SIG-M5 treated with dmso at 0.1 percent for 504 hours (cell line): ENCODE measurements at regions not wholly inside any gene's neighbourhood (a gene's known extent, or its start where the extent isn't known, plus 50 kb on each side); places are given as distances from the start of the nearest gene placed in this dataset.

Experiments used
- DNase-seq: peaks from one replicate; lab custom pipeline; 2025; ENCODE audit not compliant: unreplicated experiment; lab: John Stamatoyannopoulos, UW

DNA sequence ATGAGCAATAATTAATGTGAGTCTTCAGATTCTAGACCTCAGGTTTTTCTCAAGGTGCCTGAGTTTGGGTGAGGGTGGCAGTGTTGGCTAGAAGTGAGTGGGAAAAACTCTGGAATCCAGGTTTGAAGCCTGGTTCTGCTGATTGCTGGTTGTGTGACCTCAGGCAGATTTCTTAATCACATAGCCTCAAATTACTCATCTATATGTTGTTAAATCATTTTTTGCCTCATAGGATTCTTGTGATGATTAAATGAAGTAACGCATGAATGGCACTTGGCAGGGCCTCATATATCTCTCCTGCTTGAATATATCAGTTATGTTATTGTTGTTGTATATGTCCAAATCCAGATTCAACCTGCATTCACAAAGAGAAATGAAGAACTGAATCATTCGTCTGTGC is 60.5 kb downstream of the NR2F2 start:
- DNase-seq = no peak

DNA sequence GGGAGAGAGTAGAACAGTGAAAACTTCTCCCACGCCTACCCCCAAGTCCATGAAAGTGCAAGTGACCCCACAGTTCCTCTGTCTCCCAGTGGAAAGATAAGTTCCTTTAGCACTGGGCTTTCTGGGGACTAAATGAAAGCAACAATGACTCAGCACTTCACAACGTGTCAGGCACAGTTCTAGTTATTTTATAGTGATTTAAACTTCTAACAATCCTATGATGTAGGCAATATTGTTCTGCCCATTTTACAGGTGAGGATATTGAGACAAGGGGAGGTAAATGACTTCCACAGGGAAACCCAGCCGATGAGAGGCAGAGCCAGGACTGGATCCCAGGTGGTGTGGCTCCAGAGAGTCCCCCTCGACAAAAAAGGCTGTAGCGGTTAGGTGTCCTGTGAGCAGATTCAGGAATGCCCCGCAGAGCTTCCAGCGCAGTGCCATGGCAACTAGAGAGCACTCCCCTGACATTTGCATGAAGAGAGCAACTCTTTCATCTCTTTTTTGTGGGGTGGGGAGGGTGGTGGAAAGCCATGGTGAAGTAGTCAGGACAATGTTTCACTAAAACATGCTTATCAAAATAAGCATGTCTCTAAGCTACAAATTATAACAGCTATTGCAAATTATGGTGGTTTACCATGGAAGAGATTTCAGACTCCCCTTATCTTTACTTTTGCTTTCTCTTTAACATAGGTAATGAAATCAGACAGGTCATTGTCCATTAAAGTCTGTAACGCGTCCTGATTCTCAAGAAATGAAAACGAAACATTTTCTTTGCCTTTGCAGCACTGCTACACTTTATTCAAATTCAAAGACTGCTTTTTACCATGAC is 62.1 kb downstream of the NR2F2 start:
- DNase-seq = no peak

DNA sequence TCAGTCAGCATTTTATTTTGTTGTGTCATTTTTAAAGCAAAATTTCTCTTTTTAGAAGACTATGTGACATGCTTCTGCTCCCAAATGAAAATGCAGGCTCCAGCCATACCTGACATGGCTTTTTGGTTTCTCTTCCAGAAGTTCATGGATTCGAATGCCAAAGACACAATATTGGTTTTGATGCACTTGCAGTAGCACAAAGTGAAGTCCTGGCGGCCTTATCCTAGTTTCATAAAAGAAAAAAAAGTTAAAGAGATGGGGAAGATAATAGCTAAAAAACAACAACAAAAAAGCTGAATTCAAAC is 62.7 kb downstream of the NR2F2 start:
- no peak for DNase-seq

DNA sequence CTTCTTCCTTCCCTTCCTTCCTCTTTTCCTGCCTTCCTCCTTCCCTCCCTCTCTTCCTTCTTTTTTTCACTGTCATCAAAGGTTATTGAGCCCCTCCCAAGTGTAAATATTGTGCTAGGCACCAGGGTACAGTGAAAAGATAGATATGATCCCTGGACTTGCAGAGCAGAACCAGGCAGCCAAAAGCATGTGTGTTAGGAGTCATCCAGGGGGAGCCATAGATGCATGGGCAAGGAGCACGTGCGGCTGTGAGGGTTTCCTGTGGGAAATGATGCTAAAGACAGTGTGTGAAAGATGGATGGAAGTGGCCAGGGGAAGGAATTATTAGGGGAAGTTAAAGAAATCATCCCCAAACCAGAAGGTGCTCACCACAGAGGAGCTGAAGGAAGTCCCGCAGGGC is 65.2 kb downstream of the NR2F2 start:
- DNase-seq = no peak

DNA sequence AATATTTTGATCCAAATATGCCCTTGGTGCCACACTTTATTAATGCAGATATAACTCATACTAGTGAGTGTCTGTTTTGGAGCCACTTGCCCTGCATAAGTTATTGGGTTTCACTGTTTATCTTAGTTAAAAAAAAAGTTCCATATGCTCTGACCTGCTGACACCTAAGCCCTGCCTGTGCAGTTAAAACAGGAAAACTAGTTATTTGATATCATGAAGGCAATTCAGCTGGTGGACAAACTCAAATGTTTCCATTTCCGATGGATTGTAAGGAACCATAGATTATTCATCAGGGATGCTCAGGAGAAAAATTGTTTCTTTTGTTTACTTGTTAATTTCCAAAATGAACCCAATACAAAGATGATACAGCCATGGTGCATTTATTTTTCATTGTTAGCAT is 68.3 kb downstream of the NR2F2 start:
- no peak for DNase-seq

DNA sequence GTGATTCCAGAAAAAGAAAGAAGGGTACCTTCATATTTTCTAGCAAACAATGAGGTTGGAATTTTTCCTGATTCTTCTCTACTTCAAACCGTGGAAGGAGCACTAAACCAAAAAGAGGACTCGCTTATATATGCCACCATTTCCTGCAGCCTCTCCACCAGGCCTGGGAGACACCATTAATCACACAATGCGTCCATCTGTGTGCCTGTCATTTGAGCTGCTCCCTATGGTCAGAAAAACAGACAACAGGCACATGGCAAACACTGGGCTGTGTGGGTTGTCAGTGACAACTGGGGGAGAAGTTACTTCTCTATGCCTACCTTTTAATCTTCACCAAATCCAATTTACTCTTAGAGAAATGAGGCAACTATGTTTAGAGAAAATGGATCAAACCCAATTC is 71.9 kb downstream of the NR2F2 start:
- no peak for DNase-seq

DNA sequence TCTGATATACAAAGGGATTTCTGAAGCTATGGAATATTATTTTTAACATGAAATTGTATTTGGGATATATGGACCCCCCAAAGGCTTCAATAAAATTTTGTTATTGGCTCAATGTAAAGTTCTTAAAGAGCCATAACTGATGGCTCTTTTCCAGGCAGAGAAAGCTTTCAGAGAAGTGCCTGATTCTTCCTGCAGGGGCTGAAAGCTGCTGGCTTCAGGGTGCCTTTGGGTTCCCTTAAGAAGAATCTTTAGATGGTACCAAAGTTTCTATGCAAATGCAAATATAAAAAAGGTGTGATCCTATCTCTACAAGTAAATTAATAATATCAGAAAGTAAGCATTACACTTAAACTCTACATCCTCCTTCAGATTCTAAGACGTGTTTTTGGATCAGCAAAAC is 72.6 kb downstream of the NR2F2 start:
- no peak for DNase-seq

DNA sequence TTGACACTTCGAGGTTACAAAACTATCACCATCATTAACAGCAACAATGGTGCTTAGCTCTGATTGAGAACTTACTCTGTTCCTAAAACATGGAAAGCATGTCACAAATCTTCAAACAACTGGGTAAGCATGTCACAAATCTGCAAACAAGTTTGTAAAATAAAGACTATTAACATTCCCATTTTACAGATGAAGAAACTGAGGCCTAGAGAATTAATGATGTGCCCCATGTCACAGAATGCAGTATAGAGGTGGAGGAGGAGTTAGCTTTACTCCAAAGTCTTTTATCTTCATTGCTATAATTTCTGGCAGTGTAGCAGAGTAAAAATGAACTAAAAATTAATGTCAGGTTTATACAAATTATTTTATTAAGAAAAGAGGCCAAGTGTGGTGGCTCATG is 73.4 kb downstream of the NR2F2 start:
- DNase-seq = no peak

DNA sequence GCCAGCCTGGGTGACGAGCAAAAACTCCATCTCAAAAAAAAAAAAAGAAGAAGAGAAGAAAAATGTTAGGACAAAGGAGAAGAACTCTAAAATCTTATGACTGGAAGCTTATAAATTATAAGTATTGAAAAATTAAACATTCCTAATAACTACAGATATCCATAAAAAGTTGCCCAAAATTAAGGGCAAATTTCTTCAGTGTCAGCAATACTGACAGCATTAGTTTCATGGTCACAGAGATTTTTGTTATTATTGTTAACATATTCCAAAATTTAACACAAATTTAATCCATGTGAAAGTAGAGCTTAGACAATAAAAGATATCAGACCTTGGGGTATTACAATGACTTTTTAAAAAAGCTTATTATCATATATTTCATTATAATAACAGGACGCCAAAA is 74.1 kb downstream of the NR2F2 start:
- DNase-seq = no peak

DNA sequence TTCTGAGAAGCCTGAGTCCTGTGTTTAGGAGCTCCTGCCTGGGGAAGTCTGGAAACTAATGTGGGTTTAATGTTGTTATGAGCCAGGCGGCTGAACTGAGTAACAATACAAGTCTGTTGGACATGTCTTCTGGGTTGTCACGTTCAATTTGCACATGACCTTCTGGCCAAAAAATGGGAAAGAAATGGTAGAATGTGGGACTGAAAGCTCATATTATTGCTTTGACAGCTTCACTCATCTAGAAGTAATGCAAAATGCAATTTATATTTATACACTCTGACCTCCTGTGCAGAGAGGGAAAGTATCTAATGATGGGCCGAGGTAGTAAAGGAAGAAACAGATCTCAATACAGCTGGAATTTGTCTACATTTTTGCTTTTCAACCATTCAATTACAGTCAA is 75.8 kb downstream of the NR2F2 start:
- DNase-seq = no peak

DNA sequence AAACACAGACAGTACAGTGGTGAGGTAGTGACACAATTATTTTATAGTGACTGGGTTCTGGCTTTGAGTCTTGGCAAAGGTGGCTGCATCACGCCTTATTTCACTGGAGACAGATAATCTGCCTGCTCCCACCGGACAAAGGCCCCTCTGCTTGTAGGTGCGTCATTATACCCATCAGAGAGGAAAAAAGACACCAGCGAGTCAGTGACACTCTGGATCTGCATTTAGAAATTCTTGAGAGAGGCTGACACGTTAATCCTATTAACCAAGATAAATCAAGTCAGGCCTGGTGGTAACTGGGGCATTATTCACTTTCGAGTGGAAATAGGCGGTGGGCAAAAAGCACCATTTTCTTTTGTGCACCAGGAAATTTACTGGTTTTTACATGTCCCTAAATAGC is 76.2 kb downstream of the NR2F2 start:
- DNase-seq = no peak

DNA sequence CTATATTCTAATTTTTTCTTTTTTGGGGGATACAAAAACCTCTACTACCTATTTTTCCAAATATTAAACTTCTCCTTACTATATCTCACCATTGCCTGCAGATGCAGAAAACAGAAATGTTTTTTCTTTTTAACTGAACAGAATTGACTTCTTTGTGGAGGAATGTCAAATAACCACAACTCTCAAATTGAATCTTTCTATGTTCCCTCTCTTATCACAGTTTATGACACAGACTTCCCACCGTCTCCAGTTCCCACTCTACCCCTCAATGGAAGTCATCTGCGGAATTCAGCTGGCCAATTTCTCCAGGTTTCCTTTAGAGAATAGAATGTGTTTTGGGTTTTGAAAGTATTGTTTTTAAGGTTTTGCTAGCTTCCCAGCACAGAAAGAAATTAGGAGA is 77.0 kb downstream of the NR2F2 start:
- DNase-seq = no peak

DNA sequence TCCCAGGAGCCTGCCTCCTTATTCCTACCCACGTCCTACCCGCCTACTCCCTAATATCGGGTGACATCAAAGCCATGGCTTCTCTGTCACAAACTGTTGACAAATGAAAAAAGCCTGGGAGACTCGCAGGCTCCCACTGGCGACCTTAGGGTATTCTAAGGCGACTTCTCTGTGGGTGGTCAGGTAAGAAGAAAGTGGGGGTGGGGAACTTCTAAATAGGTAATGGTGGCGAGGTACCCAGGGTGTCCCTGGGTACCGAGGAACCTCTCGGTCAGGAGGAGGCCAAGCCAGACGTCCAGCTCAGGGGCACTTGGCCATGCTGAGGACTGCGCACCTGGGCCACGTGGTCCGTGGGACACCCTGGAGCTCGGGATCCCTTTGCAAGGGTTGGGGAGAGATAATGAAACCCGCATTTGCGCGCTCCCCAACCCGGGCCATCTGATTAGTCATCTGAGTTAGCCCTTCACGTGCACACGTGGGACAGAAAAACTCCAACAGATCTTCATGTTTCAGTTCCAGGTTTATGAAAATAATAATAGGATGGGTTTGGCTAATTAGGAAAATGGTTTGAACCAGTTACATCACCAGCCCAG is 78.2 kb downstream of the NR2F2 start:
- no peak for DNase-seq

DNA sequence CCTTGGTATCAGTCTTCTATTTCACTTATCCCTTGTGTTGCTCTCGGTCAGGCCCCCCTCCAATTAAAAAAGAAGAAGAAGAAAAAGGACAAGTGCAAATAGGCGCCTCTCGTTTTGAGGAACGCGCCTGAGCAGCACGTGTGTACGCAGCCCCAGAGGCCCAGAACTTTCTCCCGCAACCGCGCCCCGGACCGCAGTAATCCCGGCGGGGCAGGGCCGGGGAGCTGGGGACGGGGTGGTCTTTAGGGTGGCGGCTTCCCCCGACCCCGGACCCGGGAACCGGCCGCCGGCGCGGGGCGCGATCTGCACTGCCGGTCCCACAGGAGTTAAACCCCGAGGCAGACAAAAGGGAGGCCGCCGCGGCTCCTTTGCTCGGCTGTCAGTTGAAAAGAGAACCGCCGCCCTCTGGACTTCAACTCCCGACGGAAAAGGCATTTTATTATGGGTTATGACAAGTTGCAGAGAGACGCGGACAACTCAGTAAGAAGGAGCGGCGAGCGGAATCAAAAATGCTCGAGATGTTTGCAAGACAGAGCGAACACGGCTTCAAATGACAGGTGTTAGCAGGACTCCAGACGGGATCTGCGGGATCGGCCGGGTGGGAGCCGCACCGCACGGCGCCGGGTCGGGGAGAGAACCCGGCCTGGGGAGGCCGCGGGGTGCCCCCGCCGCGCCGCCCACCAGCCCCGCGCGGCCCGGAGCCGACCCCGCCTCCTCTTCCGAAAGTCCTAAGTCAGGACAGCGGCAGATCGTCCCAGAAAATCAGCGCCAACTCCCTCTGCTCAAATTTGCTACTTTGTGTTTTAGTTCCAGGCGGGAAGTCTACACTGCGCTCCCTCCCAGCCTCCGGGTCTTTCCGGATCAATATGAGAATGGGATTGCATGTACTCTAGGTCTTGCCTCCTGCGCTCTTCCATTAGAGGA is 79.0 kb downstream of the NR2F2 start:
- no peak for DNase-seq

DNA sequence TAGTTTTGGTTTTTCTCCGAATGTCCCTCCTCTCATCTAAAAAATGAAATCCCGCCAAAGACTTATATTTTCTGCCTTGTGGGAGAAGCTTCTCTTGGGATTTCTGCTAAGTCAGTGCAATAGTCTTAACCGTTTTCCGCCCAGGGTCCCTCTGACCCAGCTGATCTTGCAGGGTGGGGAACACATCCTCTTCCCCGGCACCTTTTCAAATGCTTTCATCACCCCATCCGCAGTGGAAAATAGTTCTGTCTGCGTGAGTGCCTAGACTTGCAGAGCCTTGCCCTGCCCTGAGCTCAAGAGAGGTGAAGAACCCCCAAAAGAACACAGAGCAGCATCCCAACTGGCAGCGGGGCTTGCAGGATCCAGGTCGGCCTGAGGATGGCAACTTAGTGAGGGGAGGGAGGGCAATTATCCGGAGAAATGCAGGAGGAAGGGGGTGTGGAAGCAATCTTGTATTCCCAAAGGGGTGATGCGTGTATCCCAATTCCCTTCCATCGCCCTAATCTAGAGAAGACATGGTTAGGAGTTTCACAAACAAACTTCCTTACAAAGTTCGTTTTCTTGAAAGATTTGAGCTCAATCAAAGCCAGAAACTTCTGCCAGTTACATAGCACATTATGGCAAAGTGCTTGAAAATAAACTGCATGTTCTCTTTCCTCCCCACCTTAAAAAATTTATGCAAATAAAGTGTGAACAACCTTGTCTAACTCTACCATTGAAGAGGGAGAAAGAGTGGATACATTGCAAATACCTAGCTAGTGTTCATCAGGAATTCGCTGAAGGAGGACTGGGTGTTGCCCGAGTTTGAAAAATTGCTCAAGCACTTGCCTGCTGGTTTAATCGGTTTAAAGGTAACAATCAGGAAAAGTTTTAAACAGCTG is 79.9 kb downstream of the NR2F2 start:
- DNase-seq = no peak

DNA sequence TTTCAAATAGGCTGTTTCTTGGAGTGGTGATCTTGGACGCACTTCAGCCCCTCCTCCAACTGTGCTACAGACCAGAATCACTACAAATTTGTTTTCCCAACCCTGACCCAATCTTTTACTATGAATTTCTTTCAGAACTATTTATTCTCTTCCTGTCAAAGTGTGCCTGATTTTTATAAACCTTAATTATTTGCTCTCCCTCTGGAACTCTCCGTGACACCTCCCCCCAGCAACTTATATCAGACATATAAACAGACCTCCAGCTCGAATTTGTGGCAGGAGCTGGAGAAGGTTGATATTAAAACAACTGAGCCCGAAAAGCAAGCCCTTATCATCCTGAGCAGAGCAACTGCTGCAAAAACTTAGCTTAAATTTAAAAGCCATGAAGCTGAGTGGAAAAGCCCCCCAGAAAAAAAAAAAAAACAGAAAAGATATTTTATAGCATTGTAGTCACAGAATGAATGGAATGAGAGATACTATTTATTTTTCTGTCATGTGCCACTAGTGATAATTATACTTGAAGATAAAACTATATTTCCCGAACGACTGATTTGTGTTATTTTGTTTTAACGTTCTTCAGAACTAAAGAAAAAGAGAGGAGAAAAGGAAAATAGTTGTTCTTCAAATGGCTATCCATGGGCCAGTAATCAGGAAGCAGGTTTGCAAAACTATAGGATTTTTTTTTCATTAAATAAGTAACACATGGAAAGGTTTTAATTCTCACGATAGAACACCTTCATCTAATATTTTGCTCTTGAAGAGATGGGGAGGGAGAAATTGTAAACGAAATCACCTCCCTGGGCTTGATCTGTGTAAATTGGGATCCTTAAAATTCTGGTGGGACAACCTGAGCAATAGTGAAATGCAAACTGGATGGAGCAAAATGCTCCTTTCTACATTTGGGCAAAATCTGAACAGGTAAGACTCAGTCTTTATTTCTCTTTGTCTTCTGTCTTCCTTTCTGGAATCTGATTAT is 80.8 kb downstream of the NR2F2 start:
- DNase-seq = no peak

DNA sequence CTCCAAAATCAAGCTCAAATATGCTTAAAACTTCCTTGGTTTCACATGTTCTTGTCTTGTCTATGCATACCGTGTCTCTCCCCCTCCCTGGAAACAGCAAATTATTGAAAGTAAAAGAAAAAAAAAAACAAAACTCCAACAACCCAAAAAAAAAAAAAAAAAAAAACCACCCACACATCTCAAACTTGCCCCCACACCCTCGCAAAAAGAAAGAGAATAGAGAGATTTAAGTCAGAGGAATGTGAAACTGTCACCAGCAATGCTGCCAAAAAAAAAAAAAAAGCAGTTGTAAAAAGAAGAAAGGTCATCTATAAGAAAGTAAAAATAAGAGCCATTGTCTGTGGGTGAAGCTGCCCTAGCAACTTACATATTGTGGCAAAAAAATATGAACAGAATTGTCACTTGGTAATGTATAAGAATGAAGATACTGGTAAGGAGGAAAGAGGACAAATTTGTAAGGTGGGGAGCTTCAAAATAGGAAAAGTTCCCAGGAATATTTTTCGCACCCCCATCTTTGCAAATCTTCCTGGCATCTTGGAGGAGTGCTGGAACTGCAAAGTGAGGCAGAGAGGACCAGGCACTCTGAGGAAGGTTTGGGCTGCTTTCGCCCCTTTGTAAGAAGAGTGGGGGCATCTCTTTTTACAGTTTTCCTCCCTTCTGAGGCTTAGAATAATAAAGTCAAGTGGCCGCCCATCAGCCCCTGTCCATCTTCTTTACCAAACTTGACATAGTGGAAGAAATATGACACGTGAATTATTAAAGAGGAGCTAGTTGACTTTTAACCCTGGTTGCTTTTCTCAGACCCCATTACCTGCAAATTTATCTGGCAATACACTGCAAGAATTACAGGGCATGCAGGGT is 81.8 kb downstream of the NR2F2 start:
- DNase-seq = no peak

DNA sequence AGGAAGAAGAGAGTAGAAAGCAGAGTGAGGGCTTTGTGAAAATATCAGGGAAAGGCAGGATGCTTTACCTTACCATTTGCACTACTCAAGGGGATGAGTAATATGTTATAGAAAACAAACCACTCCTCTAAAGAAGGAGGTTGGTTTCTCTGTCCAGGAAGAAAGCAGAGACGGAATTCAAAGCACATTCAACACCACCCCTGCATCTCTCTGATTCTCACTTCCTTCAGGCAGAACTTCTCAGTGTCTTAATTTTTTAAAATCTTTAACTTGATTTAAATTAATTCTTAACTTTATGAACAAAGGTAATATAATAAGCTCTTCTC is 82.4 kb downstream of the NR2F2 start:
- no peak for DNase-seq

DNA sequence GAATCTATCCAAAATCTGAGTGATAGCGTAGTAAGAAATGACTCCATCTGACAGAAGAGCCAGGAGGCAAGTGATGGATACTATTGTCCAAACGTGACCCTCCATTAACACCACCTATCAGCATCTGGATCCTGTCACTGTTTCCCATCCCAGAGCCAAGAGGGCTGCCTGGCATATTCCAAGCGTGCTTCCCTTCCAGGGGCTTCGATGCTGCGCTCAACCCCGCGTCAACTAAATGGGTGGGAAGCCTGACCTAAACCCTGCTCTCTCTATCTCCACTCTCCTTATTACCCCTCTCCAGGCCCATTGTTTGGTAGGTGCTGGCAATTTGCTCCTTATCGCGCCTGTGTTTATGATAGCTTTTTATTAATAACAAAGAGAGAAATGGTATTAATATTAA is 83.2 kb downstream of the NR2F2 start:
- DNase-seq = no peak
